HepG2 (cell line): ENCODE measurements at regions not wholly inside any gene's neighbourhood (a gene's known extent, or its start where the extent isn't known, plus 50 kb on each side); places are given as distances from the start of the nearest gene placed in this dataset.

Source experiments
- ATAC-seq: fragments of 200-7000 bp; cut with Tn5 transposase; 3 replicates; pipeline ENCODE4 v1.9.1; 2020; ENCODE audit warnings: mild to moderate bottlenecking, moderate library complexity
- BruUV-seq: library from RNA; stranded (reverse); fragments of 400-500 nt; replicated peaks from 2 replicates; lab custom pipeline; 2021; lab: Mats Ljungman, UMichigan
- CTCF ChIA-PET: fragments of 300-600 bp; formaldehyde crosslinking; extraction: SDS; loops from one replicate; lab custom pipeline; 2021; ENCODE audit warnings: low total read pairs, inconsistent platforms, low intra/inter-chr PET ratio; lab: Yijun Ruan, JAX
- POLR2A ChIA-PET: fragments of 350-600 bp; sonication (Branson Sonifier 250); formaldehyde crosslinking; loops from one replicate; lab custom pipeline; 2020; ENCODE audit warnings: antibody characterized with exemption, inconsistent platforms; lab: Yijun Ruan, JAX
- DNase-seq: peaks from one replicate; pipeline ENCODE4 v3.0.0-alpha.2; 2015; ENCODE audit warnings: low spot score
- FAIRE-seq: peaks from 3 replicates; lab custom pipeline; 2011; peaks lifted over from hg19 to GRCh38; lab: Jason Lieb, UNC
- H2AFZ ChIP-seq: one replicate; pipeline ENCODE4 v1.6.1; 2011; ENCODE audit warnings: low read length, inconsistent platforms
- H3K27ac ChIP-seq: fragments of 300-600 bp; 3 replicates; pipeline ENCODE4 v1.8.0; 2011; ENCODE audit warnings: mixed run types, mild to moderate bottlenecking, mixed read lengths, low read length, inconsistent platforms; ENCODE audit not compliant: insufficient read depth; ENCODE audit errors: extremely low read length
- H3K27me3 ChIP-seq, 2 experiments: fragments of 200-600 bp in 1 of 2; 2 replicates in 1 of 2; 3 replicates in 1 of 2; pipeline versions ENCODE4 v1.6.0 to v1.8.0; 2011; ENCODE audit warnings: low read length in 2 of 2, mild to moderate bottlenecking in 2 of 2, moderate library complexity in 2 of 2, inconsistent platforms in 1 of 2; ENCODE audit not compliant: insufficient read depth in 2 of 2, control insufficient read depth in 1 of 2
- H3K36me3 ChIP-seq, 2 experiments: fragments of 200-600 bp in 1 of 2; replicated peaks in 1 of 2; 2 replicates in 1 of 2; 3 replicates in 1 of 2; pipeline versions ENCODE4 v1.5.1 to v1.8.0; 2011; ENCODE audit warnings: low read length in 2 of 2, inconsistent platforms in 1 of 2; ENCODE audit not compliant: insufficient read depth in 2 of 2, control insufficient read depth in 1 of 2
- H3K4me1 ChIP-seq: 2 replicates; pipeline ENCODE4 v1.5.1; 2012; ENCODE audit warnings: low read length, inconsistent platforms; ENCODE audit not compliant: insufficient read depth
- H3K4me2 ChIP-seq: 2 replicates; pipeline ENCODE4 v1.6.0; 2011; ENCODE audit warnings: low read depth, low read length, inconsistent platforms
- H3K4me3 ChIP-seq, 3 experiments: fragments of 200-600 bp in 1 of 3; sonication (generic), shearing (Covaris generic) in 1 of 3; replicated peaks in 1 of 3; 2 replicates each; pipeline ENCODE4 v1.5.1; 2011 to 2016; ENCODE audit warnings: low read length in 3 of 3, inconsistent platforms in 2 of 3, low read depth in 2 of 3, mild to moderate bottlenecking in 2 of 3, control low read depth in 1 of 3, mixed read lengths in 1 of 3; ENCODE audit not compliant: insufficient read depth in 1 of 3
- H3K79me2 ChIP-seq: one replicate; pipeline ENCODE4 v1.6.1; 2011; ENCODE audit warnings: low read length, inconsistent platforms; ENCODE audit not compliant: insufficient read depth
- H3K9ac ChIP-seq: 2 replicates; pipeline ENCODE4 v1.6.0; 2011; ENCODE audit warnings: mild to moderate bottlenecking, low read depth, low read length, inconsistent platforms; ENCODE audit not compliant: insufficient read depth
- H3K9me3 ChIP-seq: 2 replicates; pipeline ENCODE4 v1.5.1; 2012; ENCODE audit warnings: mild to moderate bottlenecking, low read length
- H4K20me1 ChIP-seq: 2 replicates; pipeline ENCODE4 v1.6.0; 2011; ENCODE audit warnings: inconsistent platforms, mild to moderate bottlenecking, low read length, moderate library complexity; ENCODE audit not compliant: insufficient read depth
- CSRNP2 ChIP-seq: sonication (generic); formaldehyde crosslinking; conservative IDR thresholded peaks from 2 replicates; pipeline ENCODE4 v1.8.0; 2022; ENCODE audit warnings: low read depth, missing genetic modification reagents
- MLLT10 ChIP-seq: sonication (generic); formaldehyde crosslinking; IDR thresholded peaks from 2 replicates; pipeline ENCODE4 v1.4.0; 2020; ENCODE audit warnings: missing genetic modification reagents
- SYNCRIP ChIP-seq: fragments of 200-400 bp; formaldehyde crosslinking; IDR thresholded peaks from 2 replicates; pipeline ENCODE4 v1.6.1; 2018; ENCODE audit warnings: mild to moderate bottlenecking, low read depth, low read length; ENCODE audit not compliant: insufficient read depth
- TEAD2 ChIP-seq: sonication (generic); formaldehyde crosslinking; IDR thresholded peaks from 2 replicates; pipeline ENCODE4 v1.9.0; 2021; ENCODE audit warnings: missing genetic modification reagents
- THAP9 ChIP-seq: sonication (generic); formaldehyde crosslinking; IDR thresholded peaks from 2 replicates; pipeline ENCODE4; 2020; ENCODE audit warnings: missing genetic modification reagents, mild to moderate bottlenecking, borderline replicate concordance
- ZNF329 ChIP-seq: sonication (generic); formaldehyde crosslinking; IDR thresholded peaks from 2 replicates; pipeline ENCODE4 v1.9.0; 2021; ENCODE audit warnings: low read depth, mild to moderate bottlenecking, missing genetic modification reagents
- whole genome bisulfite sequencing: methylation state at CpG from one replicate; pipeline ENCODE4 v1.1.6; 2017; ENCODE audit warnings: low lambda C conversion rate; 5-methylcytosine and 5-hydroxymethylcytosine counted together
- in situ Hi-C: cut with HindIII; loops from 2 replicates; pipeline ENCODE4 v1.10.0; 2017; ENCODE audit warnings: low pct_unique_long_range_greater_than_20kb; ENCODE audit not compliant: extremely low pct_ligation_motif_present
- intact Hi-C: fragments of 100-400 bp; cut with micrococcal nuclease; formaldehyde crosslinking; loops from one replicate; pipeline ENCODE4 v1.10.0; 2022; ENCODE audit not compliant: unreplicated experiment

GRCh38 chr18:73007915-73008308 is 140.1 kb upstream of the NETO1 start:
- Histone ChIP-seq H3K27me3 (no peaks in the 10 kb centered on the region), H3K4me2 (no peak overlapping the region), H3K9me3 (0 out of 2 replicates have a peak, but pooled peaks cover 11% of the 10 kb centered on the region), H3K27ac (no peak overlapping the region), H2AFZ (no peak overlapping the region), H3K9ac (no peak overlapping the region), H3K4me3 (no peak overlapping the region), H3K4me1 (no peaks in the 10 kb centered on the region), H3K36me3 (no peaks in the 10 kb centered on the region), H4K20me1 (no peaks in the 10 kb centered on the region), H3K79me2 (no peaks in the 10 kb centered on the region)
- BruUV-seq: no TSS peak
- in situ Hi-C loops: no loop called here
- POLR2A ChIA-PET: no interaction called here
- TF ChIP-seq SYNCRIP: no peak
- ATAC-seq: no peak
- FAIRE-seq: no peak
- WGBS: 22% methylated on average over 4 of the region's 4 CpGs
- CTCF ChIA-PET: no interaction called here
- intact Hi-C loops: no loop called here
- DNase-seq: no peak

- H3K79me2 ChIP-seq: no peaks in the 10 kb centered on the region
- ATAC-seq (no peak), FAIRE-seq (no peak), DNase-seq (no peak)
- under 1% methylated on average over 6 of the region's 6 CpGs for WGBS
- no peak overlapping the region for H2AFZ ChIP-seq
- CTCF ChIA-PET: no interaction called here
- in situ Hi-C loops (no loop called here), intact Hi-C loops (no loop called here)
- no peaks in the 10 kb centered on the region for H3K4me1 ChIP-seq
- POLR2A ChIA-PET: no interaction called here
- H3K27me3 ChIP-seq: no peaks in the 10 kb centered on the region
- H3K36me3 ChIP-seq: no peaks in the 10 kb centered on the region
- no peak for TF ChIP-seq CSRNP2 (CRISPR knock-in tag)
- no peak for TF ChIP-seq TEAD2 (CRISPR knock-in tag)
- TF ChIP-seq THAP9 (CRISPR knock-in tag): no peak
- TF ChIP-seq ZNF329 (CRISPR knock-in tag): no peak
- no peak for TF ChIP-seq MLLT10 (CRISPR knock-in tag)
- BruUV-seq: no TSS peak
- H3K27ac ChIP-seq: no peak overlapping the region
- no peaks in the 10 kb centered on the region for H4K20me1 ChIP-seq
- H3K9me3 ChIP-seq: 0 out of 2 replicates have a peak, but pooled peaks cover 11% of the 10 kb centered on the region
- no peak overlapping the region for H3K4me2 ChIP-seq
- H3K9ac ChIP-seq: no peak overlapping the region
- no peak overlapping the region for H3K4me3 ChIP-seq
Observed at GRCh38 chr18:73007195-73007914, 139.6 kb upstream of the NETO1 start.
